Osteocyte (in vitro differentiated cells): ENCODE measurements at regions not wholly inside any gene's neighbourhood (a gene's known extent, or its start where the extent isn't known, plus 50 kb on each side); places are given as distances from the start of the nearest gene placed in this dataset.

Experiments
- DNase-seq: peaks from one replicate; pipeline ENCODE4 v3.0.0; 2021; ENCODE audit warnings: mixed read lengths; ENCODE audit not compliant: unreplicated experiment; ENCODE audit errors: extremely low spot score
- H3K27ac Mint-ChIP-seq: one replicate; pipeline ENCODE4 v1.8.0; 2021; ENCODE audit warnings: mild to moderate bottlenecking, mixed read lengths; ENCODE audit not compliant: unreplicated experiment
- H3K27me3 Mint-ChIP-seq: one replicate; pipeline ENCODE4 v1.8.0; 2021; ENCODE audit warnings: mixed read lengths; ENCODE audit not compliant: unreplicated experiment
- H3K36me3 Mint-ChIP-seq: one replicate; pipeline ENCODE4 v1.8.0; 2021; ENCODE audit warnings: mixed read lengths; ENCODE audit not compliant: unreplicated experiment
- H3K4me1 Mint-ChIP-seq: one replicate; pipeline ENCODE4 v1.8.0; 2021; ENCODE audit warnings: mixed read lengths; ENCODE audit not compliant: unreplicated experiment
- H3K4me3 Mint-ChIP-seq: one replicate; pipeline ENCODE4 v1.8.0; 2021; ENCODE audit warnings: mild to moderate bottlenecking, moderate library complexity, mixed read lengths; ENCODE audit not compliant: unreplicated experiment
- H3K9me3 Mint-ChIP-seq: one replicate; pipeline ENCODE4 v1.8.0; 2021; ENCODE audit warnings: mixed read lengths; ENCODE audit not compliant: unreplicated experiment
- TF ChIP-seq, protein P1 (sequence below): fragments of 200-600 bp; sonication (generic); IDR thresholded peaks from 2 replicates; pipeline ENCODE4 v1.5.0; 2021; ENCODE audit warnings: antibody characterized with exemption, mild to moderate bottlenecking, moderate library complexity

DNA sequence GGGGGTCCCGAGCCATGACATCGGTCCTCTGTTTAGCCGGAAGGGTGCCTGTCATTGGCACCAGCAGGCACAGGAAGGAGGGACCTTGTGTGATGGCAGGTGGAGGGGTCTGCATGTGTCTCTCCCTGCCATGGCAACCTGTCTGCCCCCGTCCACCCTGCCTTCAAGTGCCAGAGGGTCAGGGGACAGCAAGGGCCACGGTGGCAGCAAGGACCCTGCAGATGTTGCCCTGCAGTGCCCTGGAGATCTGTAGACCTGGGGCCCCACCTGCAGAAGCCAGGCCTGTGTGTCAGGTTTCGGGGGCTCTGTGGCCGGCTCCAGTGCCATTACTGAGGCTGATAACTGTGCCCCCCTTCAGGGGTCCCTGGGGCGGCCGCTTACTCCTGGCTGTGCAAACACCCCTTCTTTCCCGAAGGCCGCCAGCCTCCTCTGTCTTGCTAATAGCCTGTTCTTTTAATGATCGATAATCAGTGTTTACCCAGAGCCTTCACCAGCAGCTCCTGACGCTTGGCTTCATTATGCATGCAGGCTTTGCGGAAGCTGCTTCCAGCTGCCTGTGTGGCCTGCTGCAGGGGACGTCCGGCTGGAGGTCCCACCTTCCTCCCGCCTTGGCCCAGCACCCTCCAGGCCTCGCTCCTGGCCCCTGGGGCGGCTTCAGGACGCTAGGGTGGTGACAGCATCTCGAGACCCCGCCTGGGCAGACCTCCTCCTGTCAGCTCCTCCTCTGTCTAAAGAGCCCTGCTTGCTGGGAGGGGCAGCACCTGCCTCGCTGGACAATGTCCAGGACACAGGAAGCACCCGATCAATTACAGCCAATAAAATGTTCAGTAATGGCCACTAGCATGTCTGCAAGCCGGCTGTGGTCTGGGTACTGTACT lies 153.0 kb downstream of the KIF26A start:
- DNase-seq: no peak
- Mint-ChIP-seq H3K9me3 (no peaks in the 10 kb centered on the region), H3K27me3 (no peaks in the 10 kb centered on the region), H3K4me3 (no peak overlapping the region), H3K4me1 (no peaks in the 10 kb centered on the region), H3K27ac (no peak overlapping the region), H3K36me3 (no peaks in the 10 kb centered on the region)
- TF ChIP-seq, protein P1, sequence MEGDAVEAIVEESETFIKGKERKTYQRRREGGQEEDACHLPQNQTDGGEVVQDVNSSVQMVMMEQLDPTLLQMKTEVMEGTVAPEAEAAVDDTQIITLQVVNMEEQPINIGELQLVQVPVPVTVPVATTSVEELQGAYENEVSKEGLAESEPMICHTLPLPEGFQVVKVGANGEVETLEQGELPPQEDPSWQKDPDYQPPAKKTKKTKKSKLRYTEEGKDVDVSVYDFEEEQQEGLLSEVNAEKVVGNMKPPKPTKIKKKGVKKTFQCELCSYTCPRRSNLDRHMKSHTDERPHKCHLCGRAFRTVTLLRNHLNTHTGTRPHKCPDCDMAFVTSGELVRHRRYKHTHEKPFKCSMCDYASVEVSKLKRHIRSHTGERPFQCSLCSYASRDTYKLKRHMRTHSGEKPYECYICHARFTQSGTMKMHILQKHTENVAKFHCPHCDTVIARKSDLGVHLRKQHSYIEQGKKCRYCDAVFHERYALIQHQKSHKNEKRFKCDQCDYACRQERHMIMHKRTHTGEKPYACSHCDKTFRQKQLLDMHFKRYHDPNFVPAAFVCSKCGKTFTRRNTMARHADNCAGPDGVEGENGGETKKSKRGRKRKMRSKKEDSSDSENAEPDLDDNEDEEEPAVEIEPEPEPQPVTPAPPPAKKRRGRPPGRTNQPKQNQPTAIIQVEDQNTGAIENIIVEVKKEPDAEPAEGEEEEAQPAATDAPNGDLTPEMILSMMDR: no peak

DNA sequence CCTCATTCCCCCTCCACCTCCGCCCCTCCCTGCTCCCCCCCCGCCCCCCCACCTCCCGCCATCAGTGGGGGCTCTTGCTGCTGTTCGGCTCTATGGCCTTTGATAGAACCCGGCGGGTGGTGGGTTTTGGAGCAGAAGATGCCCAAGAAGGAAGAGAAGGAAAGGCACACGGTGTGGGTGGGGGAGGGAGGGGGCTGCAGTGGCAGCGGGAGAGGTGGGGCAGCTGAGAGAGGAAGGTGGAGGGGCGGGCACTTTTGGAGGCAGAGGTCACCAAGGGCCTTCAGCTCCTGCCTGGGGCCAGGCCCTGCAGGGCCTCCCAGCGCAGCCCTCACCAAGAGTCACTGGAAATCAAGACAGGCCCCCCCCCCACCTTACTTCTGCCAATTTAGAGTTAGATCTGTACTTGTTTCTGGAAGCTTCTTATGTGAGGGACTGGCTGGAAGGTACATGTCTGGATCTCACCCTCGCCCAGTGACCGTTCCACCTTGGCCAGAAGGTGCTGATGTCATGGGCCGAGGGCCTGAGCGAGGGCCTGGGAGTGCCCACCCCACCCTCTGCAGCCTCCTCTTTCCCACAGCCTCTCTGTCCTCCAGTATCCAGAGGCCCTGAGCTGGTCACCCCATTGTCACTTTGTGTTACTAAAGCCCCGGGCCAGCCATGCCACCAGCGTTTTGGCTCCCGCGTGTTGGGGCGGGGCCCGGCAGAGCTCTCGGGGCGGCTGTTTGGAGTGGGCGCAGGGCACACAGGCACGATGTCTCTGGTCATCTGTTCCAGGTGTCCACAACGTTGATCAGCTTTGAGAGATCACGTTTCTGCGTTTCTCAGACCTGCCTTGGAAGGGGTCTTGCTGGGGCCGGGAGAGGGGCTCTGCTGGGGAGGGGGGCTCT lies 153.9 kb downstream of the KIF26A start:
- no peaks in the 10 kb centered on the region for H3K4me1 Mint-ChIP-seq
- TF ChIP-seq, protein P1: no peak
- H3K36me3 Mint-ChIP-seq: no peaks in the 10 kb centered on the region
- DNase-seq: no peak
- no peaks in the 10 kb centered on the region for H3K27me3 Mint-ChIP-seq
- H3K4me3 Mint-ChIP-seq: no peak overlapping the region
- H3K9me3 Mint-ChIP-seq: no peaks in the 10 kb centered on the region
- H3K27ac Mint-ChIP-seq: no peak overlapping the region

DNA sequence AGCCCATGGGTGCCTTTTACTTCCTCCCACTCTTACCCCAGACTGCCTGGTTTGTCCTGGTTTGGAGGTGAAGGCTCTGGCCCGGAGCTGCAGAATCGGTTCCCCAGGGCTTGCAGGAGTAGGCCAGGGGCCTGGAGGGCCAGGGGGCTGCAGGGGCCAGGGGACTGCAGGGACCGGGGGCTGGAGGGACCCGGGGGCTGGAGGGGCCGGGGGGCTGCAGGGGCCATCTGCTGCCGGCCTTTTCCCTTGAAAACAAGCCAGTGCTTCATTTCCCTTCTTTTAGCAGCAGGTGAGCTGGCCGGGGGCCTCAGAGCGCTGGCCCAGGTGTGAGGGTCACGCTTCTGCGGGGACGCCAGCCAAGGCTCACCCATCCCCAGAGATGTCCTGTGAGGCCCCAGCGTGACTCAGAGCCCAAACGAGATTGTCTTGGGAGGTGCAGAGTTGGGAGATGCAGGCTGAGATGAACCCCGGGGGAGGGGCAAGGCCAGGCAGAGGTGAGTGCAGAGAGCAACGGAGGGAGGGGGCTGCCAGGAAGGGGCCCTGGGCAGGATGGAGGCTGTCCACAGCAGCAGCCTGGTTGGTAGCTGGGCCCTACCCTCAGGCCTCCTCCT lies 154.9 kb downstream of the KIF26A start:
- TF ChIP-seq, protein P1: no peak
- Mint-ChIP-seq H3K4me3 (no peak overlapping the region), H3K9me3 (no peaks in the 10 kb centered on the region), H3K36me3 (no peaks in the 10 kb centered on the region), H3K27ac (no peak overlapping the region), H3K4me1 (no peaks in the 10 kb centered on the region), H3K27me3 (no peaks in the 10 kb centered on the region)
- DNase-seq: no peak

DNA sequence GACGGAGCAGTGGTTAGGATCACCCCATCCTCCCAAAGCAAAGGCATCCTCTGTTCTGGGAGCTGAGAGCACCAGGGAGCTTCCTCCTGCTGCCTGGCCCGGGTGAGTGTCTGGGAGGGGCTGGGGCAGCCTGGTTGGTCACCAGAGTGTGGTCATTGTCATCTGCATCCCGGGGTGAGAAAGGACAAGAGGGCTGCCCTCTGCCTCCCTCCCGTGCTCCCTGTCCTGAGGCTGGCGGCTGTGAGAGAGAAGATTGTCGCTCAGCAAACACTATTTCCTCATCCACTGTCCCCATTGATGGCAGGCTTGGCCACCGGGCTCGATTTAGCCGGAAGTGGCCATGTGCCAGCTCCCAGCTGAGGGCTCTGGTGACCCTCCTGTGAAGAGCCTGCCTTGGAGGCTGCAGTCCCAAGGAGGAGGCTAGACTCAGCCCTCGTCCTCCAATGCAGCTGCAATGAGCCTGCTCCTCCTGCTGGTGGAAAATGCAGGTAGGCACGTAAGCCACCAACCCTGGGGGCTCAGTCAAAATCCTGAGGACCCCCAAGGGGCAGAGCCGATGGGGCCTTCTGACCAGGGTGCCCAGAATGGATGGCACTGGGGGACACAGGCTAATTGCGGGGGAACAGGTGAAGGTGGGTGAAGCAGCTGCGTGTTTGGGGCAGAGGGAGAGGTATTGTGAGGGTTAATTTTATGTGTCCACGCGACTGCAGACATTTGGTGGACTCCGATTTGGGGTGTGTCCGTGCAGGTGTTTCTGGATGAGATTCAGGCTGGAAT lies 155.7 kb downstream of the KIF26A start:
- no peak for DNase-seq
- no peaks in the 10 kb centered on the region for H3K36me3 Mint-ChIP-seq
- no peaks in the 10 kb centered on the region for H3K4me1 Mint-ChIP-seq
- no peaks in the 10 kb centered on the region for H3K9me3 Mint-ChIP-seq
- no peak overlapping the region for H3K4me3 Mint-ChIP-seq
- no peak overlapping the region for H3K27ac Mint-ChIP-seq
- TF ChIP-seq, protein P1: peak; percentile 4
- no peaks in the 10 kb centered on the region for H3K27me3 Mint-ChIP-seq
